Testis (tissue), 2 donors: ENCODE measurements at regions not wholly inside any gene's neighbourhood (a gene's known extent, or its start where the extent isn't known, plus 50 kb on each side); places are given as distances from the start of the nearest gene placed in this dataset.
"Not testable (repeated sequence)": the region's sequence is repeated elsewhere in the genome, so short reads cannot be mapped to it uniquely, and the experiment has no call there.

Experiments
- DNase-seq: peaks from one replicate; pipeline ENCODE4 v3.0.0-alpha.2; 2019
- H3K27ac ChIP-seq, 2 donors: fragments of 200-600 bp; sonication (generic); one replicate each; pipeline ENCODE4 v1.5.1; 2019
- H3K27me3 ChIP-seq: fragments of 200-600 bp; sonication (generic); one replicate; pipeline ENCODE4 v1.5.1; 2019
- H3K36me3 ChIP-seq: fragments of 200-600 bp; sonication (generic); one replicate; pipeline ENCODE4 v1.5.1; 2017; ENCODE audit warnings: low read depth; ENCODE audit errors: missing control alignments
- H3K4me1 ChIP-seq: fragments of 200-600 bp; sonication (generic); one replicate; pipeline ENCODE4 v1.5.1; 2019
- H3K4me3 ChIP-seq, 2 donors: fragments of 200-600 bp; sonication (generic); one replicate each; pipeline ENCODE4 v1.5.1; 2017 to 2019
- H3K9me3 ChIP-seq: fragments of 200-600 bp; sonication (generic); one replicate; pipeline ENCODE4 v1.5.1; 2017
- POLR2A ChIP-seq: fragments of 450-650 bp; IDR thresholded peaks from one replicate; pipeline ENCODE4 v1.6.1; 2017; ENCODE audit warnings: antibody characterized with exemption, mild to moderate bottlenecking, moderate library complexity
- WGBS, 2 donors: methylation state at CpG; one replicate each; pipeline ENCODE4 v1.1.5; 2018; 5-methylcytosine and 5-hydroxymethylcytosine counted together
- intact Hi-C: fragments of 100-400 bp; cut with DNase I; formaldehyde crosslinking; loops from one replicate; pipeline ENCODE4 v1.15.1; 2023; ENCODE audit warnings: low total_unique reads
- TF ChIP-seq, protein P1 (sequence below), 3 experiments: fragments of 450-650 bp in 2 of 3; fragments of 200-600 bp in 1 of 3; sonication (generic) in 1 of 3; IDR thresholded peaks; one replicate each; pipeline ENCODE4 v1.5.1; 2016 to 2019; ENCODE audit warnings: antibody characterized with exemption in 3 of 3, mild to moderate bottlenecking in 2 of 3, moderate library complexity in 1 of 3

DNA sequence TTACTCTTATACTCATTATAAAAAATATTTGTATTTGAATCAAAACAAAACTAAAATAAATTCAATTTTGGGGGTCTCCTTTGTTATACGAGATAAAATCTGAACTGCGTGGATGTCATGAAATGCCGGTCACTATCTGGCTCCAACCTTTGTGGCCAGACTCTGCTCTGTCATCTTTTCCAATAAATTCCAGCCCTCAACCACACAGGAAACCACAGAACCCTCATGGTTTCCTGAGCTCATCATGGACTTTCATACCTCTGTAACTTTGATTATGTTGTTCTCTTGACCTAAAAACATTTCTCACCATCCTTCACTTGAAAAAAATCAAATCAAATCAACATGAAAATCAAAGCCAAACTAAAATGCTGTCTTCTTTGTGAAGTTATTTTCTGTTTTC is 724.7 kb downstream of the METTL4 start:
- no peaks in the 10 kb centered on the region for H3K36me3 ChIP-seq
- H3K9me3 ChIP-seq = no peaks in the 10 kb centered on the region
- H3K27me3 ChIP-seq = no peaks in the 10 kb centered on the region
- DNase-seq = no peak
- intact Hi-C loops = no loop called here
- no peak overlapping the region for H3K4me3 ChIP-seq
- TF ChIP-seq, protein P1, sequence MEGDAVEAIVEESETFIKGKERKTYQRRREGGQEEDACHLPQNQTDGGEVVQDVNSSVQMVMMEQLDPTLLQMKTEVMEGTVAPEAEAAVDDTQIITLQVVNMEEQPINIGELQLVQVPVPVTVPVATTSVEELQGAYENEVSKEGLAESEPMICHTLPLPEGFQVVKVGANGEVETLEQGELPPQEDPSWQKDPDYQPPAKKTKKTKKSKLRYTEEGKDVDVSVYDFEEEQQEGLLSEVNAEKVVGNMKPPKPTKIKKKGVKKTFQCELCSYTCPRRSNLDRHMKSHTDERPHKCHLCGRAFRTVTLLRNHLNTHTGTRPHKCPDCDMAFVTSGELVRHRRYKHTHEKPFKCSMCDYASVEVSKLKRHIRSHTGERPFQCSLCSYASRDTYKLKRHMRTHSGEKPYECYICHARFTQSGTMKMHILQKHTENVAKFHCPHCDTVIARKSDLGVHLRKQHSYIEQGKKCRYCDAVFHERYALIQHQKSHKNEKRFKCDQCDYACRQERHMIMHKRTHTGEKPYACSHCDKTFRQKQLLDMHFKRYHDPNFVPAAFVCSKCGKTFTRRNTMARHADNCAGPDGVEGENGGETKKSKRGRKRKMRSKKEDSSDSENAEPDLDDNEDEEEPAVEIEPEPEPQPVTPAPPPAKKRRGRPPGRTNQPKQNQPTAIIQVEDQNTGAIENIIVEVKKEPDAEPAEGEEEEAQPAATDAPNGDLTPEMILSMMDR (IDR thresholded peaks at IDR 0.05) = no peak
- WGBS, 2 donors = 85 to 88% methylated on average over 3 of the region's 3 CpGs
- no peak overlapping the region for H3K27ac ChIP-seq
- no peaks in the 10 kb centered on the region for H3K4me1 ChIP-seq

DNA sequence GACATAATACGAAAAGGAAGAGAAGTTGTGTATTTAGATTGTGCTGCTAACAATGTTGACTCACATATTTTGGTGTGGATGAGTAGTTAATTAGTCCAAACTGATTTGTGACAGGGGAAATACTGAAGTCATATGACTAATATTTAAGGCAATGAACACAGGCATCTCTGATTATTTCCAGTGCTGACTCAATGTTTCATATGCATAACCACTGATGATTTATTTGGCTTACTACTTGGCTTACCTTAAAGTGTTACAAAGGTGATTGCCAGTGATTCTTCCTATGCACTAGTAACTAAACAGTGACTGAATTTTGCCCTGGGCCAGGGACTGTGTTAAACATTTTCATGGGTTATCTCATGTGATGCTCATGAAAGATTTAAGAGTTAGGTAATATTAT is 722.6 kb downstream of the METTL4 start:
- DNase-seq = no peak
- WGBS, 2 donors = 74 to 76% methylated on average over 1 of the region's 1 CpG

DNA sequence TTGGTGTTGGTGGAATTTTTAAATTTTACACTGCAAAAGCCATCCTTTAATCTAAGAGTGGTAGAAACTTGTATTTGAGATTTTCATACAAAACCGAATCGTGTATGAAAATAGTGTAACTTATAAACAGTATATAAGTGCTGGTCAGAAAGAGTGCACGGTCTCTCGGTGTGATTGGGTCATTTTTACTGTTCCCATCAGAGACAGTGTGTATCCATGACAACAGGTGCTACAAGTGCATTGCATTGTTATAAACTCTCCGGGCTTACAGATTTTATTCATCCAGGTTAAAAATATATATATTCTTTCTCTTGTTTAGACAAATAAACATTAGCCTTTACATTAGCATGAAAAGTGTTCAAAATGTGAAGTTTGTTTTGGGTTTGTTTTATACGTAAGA is 721.9 kb downstream of the METTL4 start:
- Histone ChIP-seq H3K4me1 (no peaks in the 10 kb centered on the region), H3K27me3 (no peaks in the 10 kb centered on the region), H3K4me3 (no peak overlapping the region), H3K9me3 (no peaks in the 10 kb centered on the region), H3K27ac (no peak overlapping the region), H3K36me3 (no peaks in the 10 kb centered on the region)
- TF ChIP-seq POLR2A = no peak
- TF ChIP-seq, protein P1 (IDR thresholded peaks at IDR 0.05) = no peak
- 90 to 94% methylated on average over 6 of the region's 6 CpGs for WGBS, 2 donors
- no peak for DNase-seq
- intact Hi-C loops = no loop called here

More for the DNA sequence above, 722.6 kb downstream of the METTL4 start:
- no peaks in the 10 kb centered on the region for H3K27me3 ChIP-seq
- no peak for TF ChIP-seq POLR2A
- TF ChIP-seq, protein P1 (IDR thresholded peaks at IDR 0.05) = no peak
- no peak overlapping the region for H3K27ac ChIP-seq
- no peaks in the 10 kb centered on the region for H3K36me3 ChIP-seq
- no peaks in the 10 kb centered on the region for H3K4me1 ChIP-seq
- intact Hi-C loops = no loop called here
- no peak overlapping the region for H3K4me3 ChIP-seq
- H3K9me3 ChIP-seq = no peaks in the 10 kb centered on the region

DNA sequence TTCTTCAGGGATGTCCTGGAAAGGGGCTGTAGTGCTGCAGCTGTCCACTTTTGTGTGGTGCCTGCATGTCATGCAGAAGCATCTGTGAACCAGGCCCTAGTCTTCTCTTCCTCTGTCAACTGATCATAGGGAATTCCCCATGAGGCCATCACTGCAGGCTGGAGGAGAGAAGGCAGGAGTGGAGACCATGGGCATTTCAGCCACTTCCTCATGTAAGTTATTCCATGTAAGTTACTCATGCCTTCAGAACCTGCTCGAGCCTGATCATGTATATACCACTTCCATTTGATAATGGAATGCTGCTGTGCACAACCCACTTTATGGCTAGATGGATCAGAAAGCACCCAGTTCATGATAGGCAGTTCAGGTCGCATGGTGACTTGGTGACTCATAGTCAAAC is 714.0 kb downstream of the METTL4 start:
- DNase-seq, H3K36me3 ChIP-seq, H3K27ac ChIP-seq, H3K4me3 ChIP-seq, H3K4me1 ChIP-seq, intact Hi-C loops, H3K9me3 ChIP-seq, H3K27me3 ChIP-seq: not testable (repeated sequence)
- 77 to 89% methylated on average over 2 of the region's 2 CpGs for WGBS, 2 donors

DNA sequence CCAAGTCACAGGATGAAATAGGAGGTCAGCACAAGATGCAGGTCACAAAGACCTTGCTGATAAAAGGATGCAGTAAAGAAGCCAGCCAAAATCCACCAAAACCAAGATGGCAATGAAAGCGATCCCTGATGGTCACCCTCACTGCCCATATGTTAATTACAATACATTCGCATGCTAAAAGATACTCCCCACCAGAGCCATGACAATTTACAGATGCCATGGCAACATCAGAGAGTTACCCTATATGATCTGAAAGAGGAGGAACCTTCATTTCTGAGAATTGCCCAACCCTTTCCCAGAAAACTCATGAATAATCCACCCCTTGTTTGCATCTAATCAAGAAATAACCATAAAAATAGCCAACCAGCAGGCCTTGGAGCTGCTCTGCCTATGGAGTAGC is 709.8 kb downstream of the METTL4 start:
- Histone ChIP-seq H3K36me3 (no peaks in the 10 kb centered on the region), H3K4me1 (no peaks in the 10 kb centered on the region), H3K27me3 (no peaks in the 10 kb centered on the region), H3K4me3 (no peak overlapping the region), H3K27ac (no peak overlapping the region), H3K9me3 (no peaks in the 10 kb centered on the region)
- intact Hi-C loops = no loop called here
- TF ChIP-seq POLR2A = no peak
- TF ChIP-seq, protein P1 (IDR thresholded peaks at IDR 0.05) = no peak
- DNase-seq = no peak
- WGBS, 2 donors = 89 to 98% methylated on average over 2 of the region's 2 CpGs
